OCI-LY7 (cell line): ENCODE measurements at regions not wholly inside any gene's neighbourhood (a gene's known extent, or its start where the extent isn't known, plus 50 kb on each side); places are given as distances from the start of the nearest gene placed in this dataset.

ENCODE experiments used
- CTCF ChIP-seq: fragments of 200-600 bp; sonication (generic); conservative IDR thresholded peaks from 2 replicates; pipeline ENCODE4 v1.5.1; 2014; ENCODE audit warnings: mild to moderate bottlenecking, antibody characterized with exemption, low read length, moderate library complexity, mixed read lengths
- EZH2phosphoT487 ChIP-seq: fragments of 200-600 bp; sonication (generic); IDR thresholded peaks from 2 replicates; pipeline ENCODE4 v1.6.1; 2018; ENCODE audit warnings: low read depth, borderline replicate concordance, mild to moderate bottlenecking, mixed run types, antibody characterized with exemption, low read length, moderate library complexity, mixed read lengths

- TF ChIP-seq CTCF (no peak), EZH2phosphoT487 (no peak)
Observed at GRCh38 chr4:44871133-44871532, 144.8 kb upstream of the GNPDA2 start.
